GM12801 (cell line): ENCODE measurements at regions not wholly inside any gene's neighbourhood (a gene's known extent, or its start where the extent isn't known, plus 50 kb on each side); places are given as distances from the start of the nearest gene placed in this dataset.

ENCODE experiments used
- CTCF ChIP-seq: IDR thresholded peaks from one replicate; pipeline ENCODE4 v1.5.1; 2011; ENCODE audit warnings: control low read depth; ENCODE audit not compliant: insufficient read length; ENCODE audit errors: extremely low read depth

GRCh38 chr1:37363535-37363934 is 110.8 kb upstream of the ZC3H12A start:
- TF ChIP-seq CTCF, result no peak

GRCh38 chr1:37372302-37372701 is 102.1 kb upstream of the ZC3H12A start:
- no peak for TF ChIP-seq CTCF

GRCh38 chr1:37372711-37373110 is 101.7 kb upstream of the ZC3H12A start:
- no peak for TF ChIP-seq CTCF

GRCh38 chr1:37373413-37373812 is 101.0 kb upstream of the ZC3H12A start:
- TF ChIP-seq CTCF, result no peak

- no peak for TF ChIP-seq CTCF
These were observed 86.5 kb upstream of the ZC3H12A start for GRCh38 chr1:37387854-37388253.

GRCh38 chr1:37389327-37389726 is 85.1 kb upstream of the ZC3H12A start:
- no peak for TF ChIP-seq CTCF

GRCh38 chr1:37391211-37392011 is 83.0 kb upstream of the ZC3H12A start:
- TF ChIP-seq CTCF, result no peak
